HG03432 (cell line): ENCODE measurements at regions not wholly inside any gene's neighbourhood (a gene's known extent, or its start where the extent isn't known, plus 50 kb on each side); places are given as distances from the start of the nearest gene placed in this dataset.

Source experiments
- ATAC-seq: cut with Tn5 transposase; IDR thresholded peaks from one replicate; pipeline ENCODE4 v1.9.1; 2021; ENCODE audit warnings: mild to moderate bottlenecking, moderate library complexity; ENCODE audit not compliant: unreplicated experiment

GRCh38 chr6:48307573-48307972 is 196.6 kb upstream of the PTCHD4 start:
- ATAC-seq, result no peak

GRCh38 chr6:48290595-48290994 is 179.6 kb upstream of the PTCHD4 start:
- ATAC-seq, result no peak

- ATAC-seq, result no peak
Measured at GRCh38 chr6:48289841-48290240, 178.8 kb upstream of the PTCHD4 start.

GRCh38 chr6:48281217-48281616 is 170.2 kb upstream of the PTCHD4 start:
- no peak for ATAC-seq

- ATAC-seq, result no peak
Measured at GRCh38 chr6:48280035-48280620, 169.1 kb upstream of the PTCHD4 start.

- no peak for ATAC-seq
Measured at GRCh38 chr6:48278261-48278660, 167.3 kb upstream of the PTCHD4 start.

GRCh38 chr6:48272518-48272917 is 161.5 kb upstream of the PTCHD4 start:
- ATAC-seq, result no peak

- ATAC-seq, result no peak
Measured at GRCh38 chr6:48255094-48255493, 144.1 kb upstream of the PTCHD4 start.

- no peak for ATAC-seq
Measured at GRCh38 chr6:48249071-48249470, 138.1 kb upstream of the PTCHD4 start.

- no peak for ATAC-seq
Measured at GRCh38 chr6:48243071-48243470, 132.1 kb upstream of the PTCHD4 start.

- ATAC-seq, result no peak
Measured at GRCh38 chr6:48240287-48240686, 129.3 kb upstream of the PTCHD4 start.

- ATAC-seq, result no peak
Measured at GRCh38 chr6:48236375-48236774, 125.4 kb upstream of the PTCHD4 start.

GRCh38 chr6:48233063-48233462 is 122.1 kb upstream of the PTCHD4 start:
- ATAC-seq, result no peak

- ATAC-seq, result no peak
Measured at GRCh38 chr6:48229841-48230240, 118.8 kb upstream of the PTCHD4 start.

- ATAC-seq, result no peak
Measured at GRCh38 chr6:48222241-48222640, 111.2 kb upstream of the PTCHD4 start.

GRCh38 chr6:48213076-48213788 is 102.2 kb upstream of the PTCHD4 start:
- ATAC-seq, result no peak

- no peak for ATAC-seq
Measured at GRCh38 chr6:48212501-48212900, 101.5 kb upstream of the PTCHD4 start.

GRCh38 chr6:48206091-48206490 is 95.1 kb upstream of the PTCHD4 start:
- ATAC-seq, result no peak

GRCh38 chr6:48200869-48201390 is 89.9 kb upstream of the PTCHD4 start:
- no peak for ATAC-seq

- no peak for ATAC-seq
Measured at GRCh38 chr6:48199499-48199898, 88.5 kb upstream of the PTCHD4 start.

- no peak for ATAC-seq
Measured at GRCh38 chr6:48197941-48198340, 86.9 kb upstream of the PTCHD4 start.

- no peak for ATAC-seq
Measured at GRCh38 chr6:48194596-48195295, 83.7 kb upstream of the PTCHD4 start.
